ENCODE measurements at regions not wholly inside any gene's neighbourhood (a gene's known extent, or its start where the extent isn't known, plus 50 kb on each side); places are given as distances from the start of the nearest gene placed in this dataset.
"Not testable (repeated sequence)": the region's sequence is repeated elsewhere in the genome, so short reads cannot be mapped to it uniquely, and the experiment has no call there.

GRCh38 chr14:89690139-89690538, 264.4 kb downstream of the EFCAB11 start:
- Mint-ChIP-seq H3K9me3 (peaks cover 17% of the 10 kb centered on the region), H3K4me1 (ENCODE audit: low read depth) (peaks cover 9% of the 10 kb centered on the region), H3K36me3 (ENCODE audit: low read depth) (peaks cover 6% of the 10 kb centered on the region), H3K4me3 (no peak overlapping the region), H3K27ac (no peak overlapping the region), H3K27me3 (ENCODE audit: low read depth) (no peaks in the 10 kb centered on the region)
- DNase-seq: no peak
- CTCF ChIA-PET: no interaction called here
- intact Hi-C loops (cut with micrococcal nuclease): no loop called here

DNA sequence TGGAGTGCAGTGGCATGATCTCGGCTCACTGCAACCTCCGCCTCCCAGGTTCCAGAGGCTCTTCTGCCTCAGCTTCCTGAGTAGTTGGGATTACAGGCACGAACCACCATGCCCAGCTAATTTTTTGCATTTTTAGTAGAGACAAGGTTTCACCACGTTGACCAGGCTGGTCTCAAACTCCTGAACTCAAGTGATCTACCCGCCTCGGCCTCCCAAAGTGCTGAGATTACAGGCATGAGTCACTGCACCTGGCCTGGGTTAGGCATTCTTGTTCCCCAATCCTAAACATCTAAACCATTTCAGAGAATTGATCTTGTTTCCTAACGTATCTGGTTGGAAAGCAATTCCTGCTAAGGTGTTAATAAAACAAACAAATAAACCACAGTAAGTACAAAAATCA, 264.8 kb downstream of the EFCAB11 start:
- intact Hi-C loops (cut with micrococcal nuclease): loop anchor here (10.0 kb wide), 1 partner anchor 645 kb away; no protein-coding TSS in a partner anchor
- CTCF ChIA-PET; H3K27me3 Mint-ChIP-seq (ENCODE audit: low read depth); H3K36me3 Mint-ChIP-seq (ENCODE audit: low read depth); H3K27ac Mint-ChIP-seq; H3K4me1 Mint-ChIP-seq (ENCODE audit: low read depth); DNase-seq; H3K4me3 Mint-ChIP-seq: not testable (repeated sequence)
- H3K9me3 Mint-ChIP-seq: peaks cover 21% of the 10 kb centered on the region

- no peak overlapping the region for H3K4me3 Mint-ChIP-seq
- no peak for DNase-seq
- H3K27me3 Mint-ChIP-seq (ENCODE audit: low read depth): no peaks in the 10 kb centered on the region
- CTCF ChIA-PET: no interaction called here
- H3K27ac Mint-ChIP-seq: no peak overlapping the region
- peaks cover 12% of the 10 kb centered on the region for H3K4me1 Mint-ChIP-seq (ENCODE audit: low read depth)
- intact Hi-C loops (cut with micrococcal nuclease): loop anchor here (10.0 kb wide), 1 partner anchor 644 kb away; no protein-coding TSS in a partner anchor
- H3K36me3 Mint-ChIP-seq (ENCODE audit: low read depth): peaks cover 14% of the 10 kb centered on the region
- H3K9me3 Mint-ChIP-seq: peaks cover 27% of the 10 kb centered on the region
These were observed 265.9 kb downstream of the EFCAB11 start for GRCh38 chr14:89688507-89689211.

GRCh38 chr14:89687129-89687528, 267.4 kb downstream of the EFCAB11 start:
- H3K4me3 Mint-ChIP-seq; DNase-seq; H3K27ac Mint-ChIP-seq; CTCF ChIA-PET; H3K27me3 Mint-ChIP-seq (ENCODE audit: low read depth): not testable (repeated sequence)
- Mint-ChIP-seq H3K36me3 (ENCODE audit: low read depth) (peaks cover 21% of the 10 kb centered on the region), H3K9me3 (peaks cover 36% of the 10 kb centered on the region), H3K4me1 (ENCODE audit: low read depth) (peaks cover 21% of the 10 kb centered on the region)
- intact Hi-C loops (cut with micrococcal nuclease): loop anchor here (10.0 kb wide), 1 partner anchor 642 kb away; no protein-coding TSS in a partner anchor

- CTCF ChIA-PET: no interaction called here
- H3K27me3 Mint-ChIP-seq (ENCODE audit: low read depth): no peaks in the 10 kb centered on the region
- intact Hi-C loops (cut with micrococcal nuclease): loop anchor here (2.0 to 10.0 kb wide), 2 partner anchors 19 to 639 kb away; no protein-coding TSS in a partner anchor
- H3K36me3 Mint-ChIP-seq (ENCODE audit: low read depth): peaks cover 24% of the 10 kb centered on the region
- H3K27ac Mint-ChIP-seq: no peak overlapping the region
- no peak for DNase-seq
- H3K4me1 Mint-ChIP-seq (ENCODE audit: low read depth): peaks cover 43% of the 10 kb centered on the region
- H3K4me3 Mint-ChIP-seq: no peak overlapping the region
- H3K9me3 Mint-ChIP-seq: peaks cover 38% of the 10 kb centered on the region
These were observed 267.1 kb upstream of the FOXN3 start for GRCh38 chr14:89684139-89684538.

DNA sequence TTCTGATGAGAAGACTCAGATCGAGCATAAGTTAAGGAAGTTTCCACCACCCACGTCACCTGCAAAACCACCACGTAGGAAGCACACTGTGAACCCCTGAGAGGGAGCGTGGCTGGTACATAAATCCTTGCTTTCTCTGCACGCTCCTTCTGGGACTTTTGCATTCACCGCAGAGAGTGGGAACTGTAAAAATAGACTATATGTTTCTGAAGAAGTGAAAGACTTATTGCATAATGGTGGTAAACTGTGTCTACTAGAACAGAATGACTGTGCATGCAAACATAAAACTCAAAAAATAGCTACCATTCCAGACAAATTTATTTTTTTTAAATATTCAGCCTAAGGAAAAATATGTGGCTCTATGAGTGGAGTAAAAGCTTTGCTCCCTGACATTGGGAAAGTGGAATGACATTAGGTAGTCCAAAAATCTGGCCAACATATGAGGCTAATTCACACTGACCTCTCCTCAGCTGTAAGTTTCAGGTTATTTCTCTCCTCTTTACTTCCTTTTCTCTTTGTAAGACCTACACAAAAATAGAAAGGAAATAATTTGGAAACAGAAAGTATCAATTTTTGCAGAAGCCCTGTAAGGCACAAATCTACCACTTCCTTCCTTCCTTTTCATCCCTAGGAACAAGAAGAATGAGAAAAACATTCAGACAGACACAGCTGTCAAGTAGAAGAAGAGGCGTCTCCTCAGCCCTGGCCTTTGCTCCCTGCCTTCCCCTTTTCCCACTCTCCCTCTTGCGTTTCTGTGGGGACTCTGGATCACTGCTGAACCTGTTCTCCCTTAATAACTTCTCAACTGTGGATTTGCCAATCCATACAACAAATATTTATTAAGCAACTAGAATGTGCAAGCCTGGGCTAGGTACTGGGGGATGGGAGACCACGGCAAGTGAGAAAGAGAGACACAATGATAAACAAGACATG, 264.3 kb upstream of the FOXN3 start:
- peaks cover 38% of the 10 kb centered on the region for H3K4me1 Mint-ChIP-seq (ENCODE audit: low read depth)
- peaks cover 20% of the 10 kb centered on the region for H3K36me3 Mint-ChIP-seq (ENCODE audit: low read depth)
- peak; percentile 80 for DNase-seq
- H3K9me3 Mint-ChIP-seq: peaks cover 27% of the 10 kb centered on the region
- peak overlapping the region; percentile 44 for H3K4me3 Mint-ChIP-seq
- CTCF ChIA-PET: interaction anchor here (0.5 to 1.6 kb wide), 5 partner anchors 17 to 159 kb away, joined by 3 to 5 read pairs (median 3); no protein-coding TSS in a partner anchor
- H3K27me3 Mint-ChIP-seq (ENCODE audit: low read depth): no peaks in the 10 kb centered on the region
- intact Hi-C loops (cut with micrococcal nuclease): loop anchor here (1.0 to 10.0 kb wide), 9 partner anchors 39 to 637 kb away; no protein-coding TSS in a partner anchor
- H3K27ac Mint-ChIP-seq: peak overlapping the region; percentile 81

DNA sequence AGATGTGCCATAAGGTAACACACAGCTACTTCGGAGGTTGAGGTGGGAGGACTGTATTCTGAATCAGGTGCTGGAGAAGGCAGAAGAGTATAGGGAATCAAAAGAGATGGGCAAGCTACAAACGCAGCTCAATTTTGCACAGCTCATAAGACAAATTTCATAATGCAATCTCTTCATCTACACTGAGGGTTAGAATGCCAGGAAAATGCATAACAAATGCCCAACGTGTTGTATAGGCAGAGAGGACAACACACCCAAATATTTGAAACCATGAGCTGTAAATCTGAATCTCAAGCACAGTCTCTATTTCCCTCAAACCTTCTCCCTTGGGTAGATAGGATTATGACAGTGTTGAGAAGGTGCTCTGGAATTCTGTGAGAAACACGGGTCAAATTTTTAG, 263.1 kb upstream of the FOXN3 start:
- peaks cover 45% of the 10 kb centered on the region for H3K4me1 Mint-ChIP-seq (ENCODE audit: low read depth)
- H3K36me3 Mint-ChIP-seq (ENCODE audit: low read depth): peaks cover 17% of the 10 kb centered on the region
- no peak for DNase-seq
- intact Hi-C loops (cut with micrococcal nuclease): loop anchor here (2.0 to 10.0 kb wide), 4 partner anchors 169 to 635 kb away; no protein-coding TSS in a partner anchor
- H3K27ac Mint-ChIP-seq: peak overlapping the region; percentile 32
- H3K27me3 Mint-ChIP-seq (ENCODE audit: low read depth): no peaks in the 10 kb centered on the region
- H3K9me3 Mint-ChIP-seq: peaks cover 22% of the 10 kb centered on the region
- CTCF ChIA-PET: interaction anchor here (0.5 to 1.6 kb wide), 3 partner anchors 38 to 326 kb away, joined by 3 to 5 read pairs (median 5); no protein-coding TSS in a partner anchor
- no peak overlapping the region for H3K4me3 Mint-ChIP-seq

DNA sequence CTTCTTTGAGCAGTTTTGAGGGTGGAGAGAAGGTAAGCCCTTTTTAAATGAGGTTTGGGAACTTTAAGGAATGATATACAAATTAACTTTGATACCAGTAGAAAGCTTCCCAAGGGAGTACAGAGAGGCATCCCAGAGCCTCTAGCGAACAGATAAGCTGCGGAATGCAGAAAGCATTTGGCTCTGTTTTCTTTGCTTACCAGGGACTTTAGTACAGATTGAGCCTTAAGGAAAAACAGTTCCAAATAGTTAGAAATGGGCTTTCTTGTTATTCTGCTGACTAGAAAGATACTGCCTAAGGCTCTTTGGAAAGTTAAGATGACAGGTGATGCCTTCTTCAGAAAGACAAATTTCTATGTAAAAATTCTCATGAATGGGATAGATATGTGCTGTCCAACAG, 261.7 kb upstream of the FOXN3 start:
- intact Hi-C loops (cut with micrococcal nuclease): no loop called here
- no peak for DNase-seq
- H3K27me3 Mint-ChIP-seq (ENCODE audit: low read depth): no peaks in the 10 kb centered on the region
- H3K27ac Mint-ChIP-seq: no peak overlapping the region
- H3K4me1 Mint-ChIP-seq (ENCODE audit: low read depth): peaks cover 46% of the 10 kb centered on the region
- H3K36me3 Mint-ChIP-seq (ENCODE audit: low read depth): peaks cover 10% of the 10 kb centered on the region
- no peak overlapping the region for H3K4me3 Mint-ChIP-seq
- H3K9me3 Mint-ChIP-seq: peaks cover 11% of the 10 kb centered on the region
- CTCF ChIA-PET: no interaction called here

- Mint-ChIP-seq H3K27me3 (ENCODE audit: low read depth) (no peaks in the 10 kb centered on the region), H3K9me3 (no peaks in the 10 kb centered on the region), H3K27ac (no peak overlapping the region), H3K4me1 (ENCODE audit: low read depth) (peaks cover 36% of the 10 kb centered on the region), H3K36me3 (ENCODE audit: low read depth) (no peaks in the 10 kb centered on the region), H3K4me3 (no peak overlapping the region)
- intact Hi-C loops (cut with micrococcal nuclease): no loop called here
- DNase-seq: no peak
- CTCF ChIA-PET: interaction anchor here (0.9 to 1.0 kb wide), 2 partner anchors 52 to 61 kb away, joined by 3 read pairs; no protein-coding TSS in a partner anchor
These were observed 258.6 kb upstream of the FOXN3 start for GRCh38 chr14:89675590-89675989.

DNA sequence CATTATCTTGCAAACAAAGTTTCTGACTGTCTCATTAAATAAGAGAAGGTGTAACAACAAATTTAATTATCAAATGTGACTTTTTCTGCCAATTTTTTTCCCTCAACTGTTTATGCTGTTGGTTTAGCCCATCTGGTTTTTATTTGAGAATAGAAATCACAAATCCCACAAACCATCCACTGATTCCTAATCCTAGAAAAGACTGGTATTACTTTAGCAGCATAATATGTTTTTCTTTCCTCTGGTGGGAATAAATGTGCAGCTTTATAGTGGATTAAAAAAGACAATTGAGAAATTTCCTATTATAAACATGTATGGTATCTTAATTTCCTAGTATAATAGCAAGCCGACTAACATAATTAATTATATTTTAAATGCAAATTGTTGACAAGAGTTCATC, 257.9 kb upstream of the FOXN3 start:
- H3K27ac Mint-ChIP-seq: no peak overlapping the region
- no peak for DNase-seq
- H3K4me1 Mint-ChIP-seq (ENCODE audit: low read depth): peaks cover 29% of the 10 kb centered on the region
- no peaks in the 10 kb centered on the region for H3K27me3 Mint-ChIP-seq (ENCODE audit: low read depth)
- no peaks in the 10 kb centered on the region for H3K36me3 Mint-ChIP-seq (ENCODE audit: low read depth)
- no peaks in the 10 kb centered on the region for H3K9me3 Mint-ChIP-seq
- CTCF ChIA-PET: interaction anchor here (0.9 to 1.0 kb wide), 2 partner anchors 53 to 60 kb away, joined by 3 read pairs; no protein-coding TSS in a partner anchor
- H3K4me3 Mint-ChIP-seq: no peak overlapping the region
- intact Hi-C loops (cut with micrococcal nuclease): no loop called here

DNA sequence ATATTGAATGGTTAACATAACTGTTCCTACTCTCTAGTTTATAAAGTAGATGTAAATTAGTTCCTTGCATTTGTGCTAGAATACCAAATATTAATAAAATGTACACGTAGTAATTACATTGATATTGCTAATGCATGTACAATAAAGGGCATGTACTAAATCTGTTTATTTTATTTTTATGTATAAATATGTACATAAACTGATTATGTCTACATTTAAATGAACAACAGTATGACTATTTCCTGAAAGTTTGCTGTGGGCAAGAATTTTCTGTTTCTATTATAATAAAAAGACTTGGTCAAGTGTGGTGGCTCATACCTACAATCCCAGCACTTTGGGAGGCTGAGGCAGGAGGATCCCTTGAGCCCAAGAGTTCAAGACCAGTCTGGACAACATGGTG, 257.2 kb upstream of the FOXN3 start:
- Mint-ChIP-seq H3K4me3 (no peak overlapping the region), H3K27me3 (ENCODE audit: low read depth) (no peaks in the 10 kb centered on the region), H3K4me1 (ENCODE audit: low read depth) (peaks cover 33% of the 10 kb centered on the region), H3K36me3 (ENCODE audit: low read depth) (no peaks in the 10 kb centered on the region), H3K27ac (no peak overlapping the region), H3K9me3 (no peaks in the 10 kb centered on the region)
- intact Hi-C loops (cut with micrococcal nuclease): no loop called here
- CTCF ChIA-PET: no interaction called here
- DNase-seq: no peak

DNA sequence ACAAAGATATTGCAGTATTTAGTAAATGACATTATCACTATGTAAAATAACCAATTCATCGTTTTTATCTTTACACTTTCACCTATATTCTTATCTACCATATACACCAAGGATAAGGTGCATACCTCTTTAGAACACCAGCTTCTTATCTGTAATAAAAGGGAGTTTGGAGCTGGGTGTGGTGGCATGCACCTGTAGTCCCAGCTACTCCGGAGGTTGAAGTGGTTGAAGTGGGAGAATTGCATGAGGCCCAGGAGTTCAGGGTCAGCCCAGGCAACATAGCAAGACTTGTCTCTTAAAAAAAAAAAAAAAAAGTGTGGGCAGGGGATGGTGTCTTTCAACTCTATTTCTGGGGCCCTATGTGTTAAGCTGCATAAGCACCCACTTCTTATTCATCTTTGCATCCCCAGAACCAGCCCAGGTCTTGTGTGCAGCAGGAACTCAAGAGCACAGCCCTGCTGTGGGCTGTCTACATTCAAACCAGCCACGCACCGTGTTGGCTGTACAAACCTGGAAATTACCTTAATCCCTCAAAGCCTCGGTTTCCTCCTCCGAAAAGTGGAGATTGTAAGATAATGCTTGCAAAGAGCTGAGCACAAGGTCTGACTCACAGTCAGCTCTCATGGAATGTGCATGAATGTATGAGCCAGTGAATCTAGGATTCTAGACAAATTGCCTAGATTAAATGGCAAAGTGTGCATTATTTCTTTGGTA, 256.6 kb upstream of the FOXN3 start:
- peak; percentile 38 for DNase-seq
- no peak overlapping the region for H3K27ac Mint-ChIP-seq
- H3K4me3 Mint-ChIP-seq: no peak overlapping the region
- no peaks in the 10 kb centered on the region for H3K9me3 Mint-ChIP-seq
- intact Hi-C loops (cut with micrococcal nuclease): no loop called here
- H3K4me1 Mint-ChIP-seq (ENCODE audit: low read depth): peaks cover 36% of the 10 kb centered on the region
- no peaks in the 10 kb centered on the region for H3K27me3 Mint-ChIP-seq (ENCODE audit: low read depth)
- CTCF ChIA-PET: interaction anchor here (0.7 kb wide), 1 partner anchor 49 kb away, joined by 4 read pairs; no protein-coding TSS in a partner anchor
- no peaks in the 10 kb centered on the region for H3K36me3 Mint-ChIP-seq (ENCODE audit: low read depth)
